PFSK-1 (cell line): ENCODE measurements at regions not wholly inside any gene's neighbourhood (a gene's known extent, or its start where the extent isn't known, plus 50 kb on each side); places are given as distances from the start of the nearest gene placed in this dataset.

Source experiments
- FOXP2 ChIP-seq: optimal IDR thresholded peaks from 2 replicates; pipeline ENCODE3; 2011; ENCODE audit warnings: borderline replicate concordance, control low read depth, inconsistent platforms; ENCODE audit not compliant: insufficient read depth; ENCODE audit errors: extremely low read length, extremely low read depth
- POLR2AphosphoS5 ChIP-seq: IDR thresholded peaks from 2 replicates; pipeline ENCODE4 v1.6.1; 2012; ENCODE audit warnings: low read depth, mild to moderate bottlenecking, control low read depth, low read length, moderate library complexity
- REST ChIP-seq, 2 experiments: IDR thresholded peaks; 2 replicates each; pipeline versions ENCODE4 v1.6.1 to v1.8.0; 2011 to 2012; ENCODE audit warnings: low read depth in 2 of 2, low read length in 2 of 2, control low read depth in 1 of 2, inconsistent platforms in 1 of 2, mild to moderate bottlenecking in 1 of 2, moderate library complexity in 1 of 2; ENCODE audit not compliant: insufficient read depth in 1 of 2
- SIN3A ChIP-seq: IDR thresholded peaks from 2 replicates; pipeline ENCODE4 v1.6.1; 2012; ENCODE audit warnings: mild to moderate bottlenecking, low read length, moderate library complexity, borderline replicate concordance; ENCODE audit not compliant: insufficient read depth
- TAF1 ChIP-seq: IDR thresholded peaks from 2 replicates; pipeline ENCODE4 v1.6.1; 2012; ENCODE audit warnings: low read length, control low read depth, borderline replicate concordance; ENCODE audit not compliant: insufficient read depth

- no peak for TF ChIP-seq POLR2AphosphoS5
- TF ChIP-seq TAF1, result no peak
- TF ChIP-seq SIN3A, result no peak
Observed at GRCh38 chr2:217228732-217229131, 368.9 kb upstream of the TNP1 start.

- TF ChIP-seq SIN3A (no peak), TAF1 (no peak), FOXP2 (no peak), POLR2AphosphoS5 (no peak), REST (IDR thresholded peaks at IDR 0.05; ENCODE audit: insufficient read depth in 1 of 2, low read depth in 2 of 2, low read length in 2 of 2) (no peak)
Observed at GRCh38 chr2:217227794-217228193, 367.9 kb upstream of the TNP1 start.

- TF ChIP-seq SIN3A, result no peak
- no peak for TF ChIP-seq REST (IDR thresholded peaks at IDR 0.05; ENCODE audit: insufficient read depth in 1 of 2, low read depth in 2 of 2, low read length in 2 of 2)
- TF ChIP-seq TAF1, result no peak
- no peak for TF ChIP-seq POLR2AphosphoS5
- TF ChIP-seq FOXP2, result no peak
Observed at GRCh38 chr2:217225596-217225995, 365.7 kb upstream of the TNP1 start.

GRCh38 chr2:217223222-217223930, 363.5 kb upstream of the TNP1 start:
- no peak for TF ChIP-seq FOXP2
- TF ChIP-seq TAF1, result no peak
- no peak for TF ChIP-seq SIN3A
- no peak for TF ChIP-seq POLR2AphosphoS5

GRCh38 chr2:217222309-217222910, 362.5 kb upstream of the TNP1 start:
- TF ChIP-seq FOXP2 (no peak), TAF1 (no peak), SIN3A (no peak), REST (IDR thresholded peaks at IDR 0.05; ENCODE audit: insufficient read depth in 1 of 2, low read depth in 2 of 2, low read length in 2 of 2) (no peak), POLR2AphosphoS5 (no peak)
